Mucosa of stomach (tissue), 1 donor: ENCODE measurements at regions not wholly inside any gene's neighbourhood (a gene's known extent, or its start where the extent isn't known, plus 50 kb on each side); places are given as distances from the start of the nearest gene placed in this dataset.

ENCODE experiments used
- H3K27me3 ChIP-seq: one replicate; pipeline ENCODE4 v1.7.0; 2013; ENCODE audit warnings: mild to moderate bottlenecking, low read length; ENCODE audit not compliant: control insufficient read depth, insufficient read depth
- H3K36me3 ChIP-seq: one replicate; pipeline ENCODE4 v1.7.0; 2013; ENCODE audit warnings: low read length; ENCODE audit not compliant: control insufficient read depth, insufficient read depth
- H3K4me1 ChIP-seq: one replicate; pipeline ENCODE4 v1.7.0; 2013; ENCODE audit warnings: mild to moderate bottlenecking, low read length; ENCODE audit not compliant: control insufficient read depth, insufficient read depth
- H3K4me3 ChIP-seq: one replicate; pipeline ENCODE4 v1.7.0; 2013; ENCODE audit warnings: low read length
- H3K9ac ChIP-seq: one replicate; pipeline ENCODE4 v1.7.0; 2013; ENCODE audit warnings: mild to moderate bottlenecking, low read length, moderate library complexity
- H3K9me3 ChIP-seq: one replicate; pipeline ENCODE4 v1.7.0; 2013; ENCODE audit warnings: mild to moderate bottlenecking, low read length, moderate library complexity; ENCODE audit not compliant: control insufficient read depth
- donor health status: Pancreatic carcinoma.

- no peaks in the 10 kb centered on the region for H3K27me3 ChIP-seq
- H3K4me3 ChIP-seq = no peak overlapping the region
- H3K9ac ChIP-seq = no peak overlapping the region
- H3K9me3 ChIP-seq = no peaks in the 10 kb centered on the region
- H3K36me3 ChIP-seq = no peaks in the 10 kb centered on the region
- no peaks in the 10 kb centered on the region for H3K4me1 ChIP-seq
Measured at GRCh38 chr1:184141361-184141880, 89.9 kb downstream of the TSEN15 start.

GRCh38 chr1:184143449-184143848 is 91.9 kb downstream of the TSEN15 start:
- no peaks in the 10 kb centered on the region for H3K4me1 ChIP-seq
- no peak overlapping the region for H3K4me3 ChIP-seq
- H3K36me3 ChIP-seq = no peaks in the 10 kb centered on the region
- no peaks in the 10 kb centered on the region for H3K27me3 ChIP-seq
- H3K9ac ChIP-seq = no peak overlapping the region
- H3K9me3 ChIP-seq = no peaks in the 10 kb centered on the region

- no peaks in the 10 kb centered on the region for H3K4me1 ChIP-seq
- H3K36me3 ChIP-seq = no peaks in the 10 kb centered on the region
- no peak overlapping the region for H3K9ac ChIP-seq
- H3K4me3 ChIP-seq = no peak overlapping the region
- no peaks in the 10 kb centered on the region for H3K27me3 ChIP-seq
- H3K9me3 ChIP-seq = no peaks in the 10 kb centered on the region
Measured at GRCh38 chr1:184145083-184145482, 93.6 kb downstream of the TSEN15 start.

DNA sequence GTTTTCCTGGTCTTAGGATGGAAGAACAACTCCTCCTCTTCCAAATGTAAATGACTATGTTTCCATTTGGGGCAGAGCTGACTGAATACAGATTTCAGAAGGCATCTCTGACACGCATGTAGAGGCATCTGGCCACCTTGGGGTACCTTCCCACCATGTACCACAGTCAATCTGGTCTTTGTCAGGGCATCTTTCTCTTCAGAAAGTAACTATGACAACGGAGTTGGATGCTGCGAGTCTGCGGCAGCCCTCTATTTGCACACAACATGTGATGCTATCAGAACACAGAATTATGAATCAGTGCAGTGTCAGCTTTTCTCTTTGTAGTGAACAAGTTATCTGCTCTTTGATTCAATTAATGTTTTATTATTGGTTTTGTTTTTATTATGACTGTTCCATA is 94.7 kb downstream of the TSEN15 start:
- H3K4me1 ChIP-seq = no peaks in the 10 kb centered on the region
- H3K9ac ChIP-seq = no peak overlapping the region
- no peaks in the 10 kb centered on the region for H3K27me3 ChIP-seq
- H3K36me3 ChIP-seq = no peaks in the 10 kb centered on the region
- no peak overlapping the region for H3K4me3 ChIP-seq
- no peaks in the 10 kb centered on the region for H3K9me3 ChIP-seq

DNA sequence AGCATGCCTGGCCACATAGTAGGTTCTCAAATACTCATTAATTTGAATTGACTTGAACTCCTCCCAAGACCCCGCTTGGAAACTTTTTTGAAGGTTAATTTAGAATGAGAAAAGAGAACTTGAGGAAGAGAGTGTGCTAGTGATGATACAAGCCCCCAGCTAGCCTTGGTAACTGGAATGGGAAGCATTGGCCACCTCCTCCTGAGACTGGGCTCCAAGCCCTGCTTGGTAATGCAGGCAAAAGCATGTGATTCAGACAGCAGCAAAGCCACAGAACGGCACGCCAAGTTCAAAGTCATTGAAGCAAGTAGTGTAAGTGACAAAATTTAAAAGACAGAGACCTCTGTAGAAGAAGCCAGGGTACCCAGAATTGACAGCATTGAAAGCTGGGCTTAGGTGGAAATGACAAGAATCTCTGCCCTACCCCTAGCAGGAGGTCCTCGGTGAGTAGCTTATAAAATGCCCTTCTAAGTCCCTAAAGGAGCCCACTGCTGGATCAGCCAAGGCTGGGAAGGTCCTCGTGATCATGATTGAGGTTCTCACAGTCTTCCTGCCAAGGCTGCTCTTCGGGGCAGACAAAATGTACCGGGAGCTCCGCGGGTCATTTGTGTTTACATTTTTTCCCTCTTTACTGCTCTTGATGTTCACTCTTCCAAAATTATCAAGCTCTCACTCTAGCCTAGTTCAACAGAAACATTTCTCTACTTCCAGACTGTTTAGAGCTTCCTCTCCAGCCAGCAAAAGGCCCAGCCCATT is 99.4 kb downstream of the TSEN15 start:
- Histone ChIP-seq H3K4me1 (no peaks in the 10 kb centered on the region), H3K9ac (no peak overlapping the region)

GRCh38 chr1:184152434-184152898 is 100.9 kb downstream of the TSEN15 start:
- H3K4me3 ChIP-seq = no peak overlapping the region
- H3K9ac ChIP-seq = peak overlapping the region; percentile 38

More for the DNA sequence above, 99.4 kb downstream of the TSEN15 start:
- Histone ChIP-seq H3K27me3 (peaks cover 4% of the 10 kb centered on the region), H3K4me3 (no peak overlapping the region), H3K9me3 (no peaks in the 10 kb centered on the region), H3K36me3 (no peaks in the 10 kb centered on the region)

DNA sequence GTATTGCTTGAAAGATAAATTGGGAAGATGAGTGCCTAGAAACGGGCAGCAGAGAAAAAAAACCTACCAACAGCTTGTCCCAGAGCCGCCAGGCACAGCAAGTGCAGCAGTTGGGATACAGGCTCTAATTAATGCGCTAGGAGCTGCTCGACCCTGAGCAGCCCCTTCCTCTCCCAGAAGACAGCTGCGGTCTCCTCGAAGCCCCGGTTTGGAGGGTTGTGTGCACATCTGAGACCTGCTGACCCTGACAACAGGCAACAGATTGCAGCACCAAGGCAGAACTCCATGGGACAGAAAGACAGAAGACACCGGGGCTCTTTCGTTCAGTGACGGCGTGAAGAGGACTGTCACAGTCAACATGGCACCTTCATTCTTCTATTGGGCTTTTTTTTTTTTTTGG is 101.4 kb downstream of the TSEN15 start:
- Histone ChIP-seq H3K27me3 (peaks cover 4% of the 10 kb centered on the region), H3K36me3 (no peaks in the 10 kb centered on the region), H3K4me1 (no peaks in the 10 kb centered on the region), H3K4me3 (no peak overlapping the region), H3K9ac (peak overlapping the region; percentile 38), H3K9me3 (no peaks in the 10 kb centered on the region)

More at GRCh38 chr1:184152434-184152898, 100.9 kb downstream of the TSEN15 start:
- H3K36me3 ChIP-seq = no peaks in the 10 kb centered on the region
- H3K4me1 ChIP-seq = no peaks in the 10 kb centered on the region
- H3K27me3 ChIP-seq = peaks cover 4% of the 10 kb centered on the region
- H3K9me3 ChIP-seq = no peaks in the 10 kb centered on the region

GRCh38 chr1:184153731-184154130 is 102.2 kb downstream of the TSEN15 start:
- H3K4me1 ChIP-seq = no peaks in the 10 kb centered on the region
- H3K4me3 ChIP-seq = no peak overlapping the region
- no peaks in the 10 kb centered on the region for H3K36me3 ChIP-seq
- H3K9ac ChIP-seq = no peak overlapping the region
- H3K9me3 ChIP-seq = no peaks in the 10 kb centered on the region
- peaks cover 4% of the 10 kb centered on the region for H3K27me3 ChIP-seq

GRCh38 chr1:184156521-184157393 is 105.2 kb downstream of the TSEN15 start:
- Histone ChIP-seq H3K9ac (no peak overlapping the region), H3K4me3 (no peak overlapping the region), H3K9me3 (no peaks in the 10 kb centered on the region), H3K36me3 (no peaks in the 10 kb centered on the region), H3K4me1 (no peaks in the 10 kb centered on the region), H3K27me3 (peaks cover 4% of the 10 kb centered on the region)

GRCh38 chr1:184157394-184157742 is 105.8 kb downstream of the TSEN15 start:
- Histone ChIP-seq H3K4me3 (no peak overlapping the region), H3K27me3 (peaks cover 4% of the 10 kb centered on the region), H3K4me1 (no peaks in the 10 kb centered on the region), H3K9me3 (no peaks in the 10 kb centered on the region), H3K36me3 (no peaks in the 10 kb centered on the region), H3K9ac (no peak overlapping the region)

GRCh38 chr1:184158896-184159681 is 107.6 kb downstream of the TSEN15 start:
- Histone ChIP-seq H3K27me3 (no peaks in the 10 kb centered on the region), H3K9me3 (no peaks in the 10 kb centered on the region), H3K4me1 (no peaks in the 10 kb centered on the region), H3K9ac (no peak overlapping the region), H3K4me3 (no peak overlapping the region), H3K36me3 (no peaks in the 10 kb centered on the region)
